Loucy (cell line): ENCODE measurements at regions not wholly inside any gene's neighbourhood (a gene's known extent, or its start where the extent isn't known, plus 50 kb on each side); places are given as distances from the start of the nearest gene placed in this dataset.

Experiments
- EZH2phosphoT487 ChIP-seq: fragments of 200-600 bp; IDR thresholded peaks from 2 replicates; pipeline ENCODE4 v1.6.1; 2018; ENCODE audit warnings: antibody characterized with exemption, mild to moderate bottlenecking, moderate library complexity, borderline replicate concordance
- TF ChIP-seq, protein P1 (sequence below): fragments of 200-600 bp; sonication (generic); conservative IDR thresholded peaks from 2 replicates; pipeline ENCODE4 v1.5.1; 2014; ENCODE audit warnings: mild to moderate bottlenecking, antibody characterized with exemption, low read length

DNA sequence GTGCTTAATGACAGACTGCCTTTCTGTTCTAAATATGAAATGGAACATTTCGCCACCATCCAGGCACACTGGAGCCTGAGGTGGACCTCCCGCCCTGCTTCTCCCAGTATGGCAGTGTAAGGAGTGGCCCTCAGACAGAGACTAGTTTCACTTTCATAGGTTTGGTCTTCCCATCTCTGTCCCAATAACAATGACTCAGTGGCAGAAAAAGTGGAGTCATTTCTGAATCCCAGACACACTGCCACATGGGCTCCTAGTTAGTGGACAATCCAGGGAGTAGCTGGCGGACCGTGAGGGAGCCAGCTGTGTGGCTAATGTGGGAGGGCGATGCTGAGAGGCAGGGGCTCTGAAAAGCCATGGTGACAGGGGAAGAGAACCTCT lies 95.6 kb upstream of the TSPAN2 start:
- TF ChIP-seq, protein P1, sequence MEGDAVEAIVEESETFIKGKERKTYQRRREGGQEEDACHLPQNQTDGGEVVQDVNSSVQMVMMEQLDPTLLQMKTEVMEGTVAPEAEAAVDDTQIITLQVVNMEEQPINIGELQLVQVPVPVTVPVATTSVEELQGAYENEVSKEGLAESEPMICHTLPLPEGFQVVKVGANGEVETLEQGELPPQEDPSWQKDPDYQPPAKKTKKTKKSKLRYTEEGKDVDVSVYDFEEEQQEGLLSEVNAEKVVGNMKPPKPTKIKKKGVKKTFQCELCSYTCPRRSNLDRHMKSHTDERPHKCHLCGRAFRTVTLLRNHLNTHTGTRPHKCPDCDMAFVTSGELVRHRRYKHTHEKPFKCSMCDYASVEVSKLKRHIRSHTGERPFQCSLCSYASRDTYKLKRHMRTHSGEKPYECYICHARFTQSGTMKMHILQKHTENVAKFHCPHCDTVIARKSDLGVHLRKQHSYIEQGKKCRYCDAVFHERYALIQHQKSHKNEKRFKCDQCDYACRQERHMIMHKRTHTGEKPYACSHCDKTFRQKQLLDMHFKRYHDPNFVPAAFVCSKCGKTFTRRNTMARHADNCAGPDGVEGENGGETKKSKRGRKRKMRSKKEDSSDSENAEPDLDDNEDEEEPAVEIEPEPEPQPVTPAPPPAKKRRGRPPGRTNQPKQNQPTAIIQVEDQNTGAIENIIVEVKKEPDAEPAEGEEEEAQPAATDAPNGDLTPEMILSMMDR = no peak
- no peak for TF ChIP-seq EZH2phosphoT487
